ENCODE measurements at regions not wholly inside any gene's neighbourhood (a gene's known extent, or its start where the extent isn't known, plus 50 kb on each side); places are given as distances from the start of the nearest gene placed in this dataset.

GRCh38 chr13:62022369-62022768 lies 606.7 kb upstream of the PCDH20 start:
- no peak overlapping the region for H3K27ac ChIP-seq
- no peak for TF ChIP-seq CTCF (conservative IDR thresholded peaks at IDR 0.05)

- no peak for TF ChIP-seq CTCF (conservative IDR thresholded peaks at IDR 0.05)
- H3K27ac ChIP-seq = no peak overlapping the region
Measured at GRCh38 chr13:62019858-62020257, 604.2 kb upstream of the PCDH20 start.

DNA sequence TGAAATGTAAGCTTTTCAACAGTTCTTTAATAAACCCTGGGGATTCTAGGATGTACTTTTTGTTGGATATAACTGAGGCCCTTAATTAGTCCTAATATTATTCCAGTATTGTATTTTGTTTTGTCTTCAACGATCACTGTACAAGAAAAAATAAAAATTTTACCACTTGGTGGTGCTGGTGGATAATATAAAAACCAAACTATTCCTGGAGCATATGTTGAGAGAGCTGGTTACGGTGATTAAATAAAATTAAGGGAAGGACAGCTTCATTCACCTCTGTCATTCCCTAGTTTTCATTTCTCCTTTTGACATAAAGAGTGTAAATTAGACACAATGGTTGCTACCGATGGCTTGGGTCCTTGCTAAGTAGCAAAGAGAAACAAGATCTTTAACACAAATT lies 598.6 kb upstream of the PCDH20 start:
- TF ChIP-seq CTCF (conservative IDR thresholded peaks at IDR 0.05) = peak; percentile 70
- no peak overlapping the region for H3K27ac ChIP-seq

GRCh38 chr13:62003452-62003851 lies 587.8 kb upstream of the PCDH20 start:
- TF ChIP-seq CTCF (conservative IDR thresholded peaks at IDR 0.05) = no peak
- no peak overlapping the region for H3K27ac ChIP-seq

GRCh38 chr13:61994174-61994573 lies 578.5 kb upstream of the PCDH20 start:
- no peak overlapping the region for H3K27ac ChIP-seq
- TF ChIP-seq CTCF (conservative IDR thresholded peaks at IDR 0.05) = no peak

- no peak for TF ChIP-seq CTCF (conservative IDR thresholded peaks at IDR 0.05)
- H3K27ac ChIP-seq = no peak overlapping the region
Measured at GRCh38 chr13:61989978-61990377, 574.3 kb upstream of the PCDH20 start.

GRCh38 chr13:61988810-61989209 lies 573.2 kb upstream of the PCDH20 start:
- no peak for TF ChIP-seq CTCF (conservative IDR thresholded peaks at IDR 0.05)
- no peak overlapping the region for H3K27ac ChIP-seq

- TF ChIP-seq CTCF (conservative IDR thresholded peaks at IDR 0.05) = no peak
- H3K27ac ChIP-seq = no peak overlapping the region
Measured at GRCh38 chr13:61975001-61975400, 559.4 kb upstream of the PCDH20 start.
